OCI-LY7 (cell line): ENCODE measurements at regions not wholly inside any gene's neighbourhood (a gene's known extent, or its start where the extent isn't known, plus 50 kb on each side); places are given as distances from the start of the nearest gene placed in this dataset.

ENCODE experiments used
- BruUV-seq: library from RNA; stranded (reverse); fragments of 400-500 nt; replicated peaks from 2 replicates; lab custom pipeline; 2021; lab: Mats Ljungman, UMichigan
- CTCF ChIA-PET: fragments of 300-600 bp; sonication (Branson Sonifier 250); formaldehyde crosslinking; loops from one replicate; lab custom pipeline; 2022; ENCODE audit warnings: antibody characterized with exemption; ENCODE audit not compliant: unreplicated experiment; lab: Charles Lee
- POLR2A ChIA-PET: fragments of 300-600 bp; sonication (Branson Sonifier 250); formaldehyde crosslinking; loops from one replicate; lab custom pipeline; 2022; ENCODE audit warnings: antibody characterized with exemption; lab: Charles Lee
- DNase-seq: peaks from one replicate; pipeline ENCODE4 v3.0.0-alpha.2; 2015; ENCODE audit warnings: low spot score
- H2AFZ ChIP-seq: fragments of 200-600 bp; sonication (generic), shearing (Covaris generic); 2 replicates; pipeline ENCODE4 v1.6.1; 2014; ENCODE audit warnings: mild to moderate bottlenecking, antibody characterized with exemption, low read length, moderate library complexity
- H3K27ac ChIP-seq: fragments of 200-600 bp; sonication (generic); 2 replicates; pipeline ENCODE4 v1.5.1; 2014; ENCODE audit warnings: mixed run types, low read depth, mild to moderate bottlenecking, moderate library complexity, low read length, inconsistent platforms; ENCODE audit not compliant: poor library complexity, severe bottlenecking
- H3K36me3 ChIP-seq: fragments of 200-600 bp; sonication (generic); 2 replicates; pipeline ENCODE4 v1.6.1; 2014; ENCODE audit warnings: mild to moderate bottlenecking, antibody characterized with exemption, low read length, moderate library complexity, mixed read lengths; ENCODE audit not compliant: insufficient read depth
- H3K4me1 ChIP-seq: fragments of 200-600 bp; sonication (generic); 2 replicates; pipeline ENCODE4 v1.5.1; 2014; ENCODE audit warnings: mild to moderate bottlenecking, low read length; ENCODE audit not compliant: insufficient read depth, poor library complexity, severe bottlenecking
- H3K4me2 ChIP-seq: fragments of 200-600 bp; sonication (generic); 2 replicates; pipeline ENCODE4 v1.6.1; 2014; ENCODE audit warnings: mild to moderate bottlenecking, low read length
- H3K4me3 ChIP-seq: fragments of 200-600 bp; sonication (generic); 2 replicates; pipeline ENCODE4 v1.5.1; 2014; ENCODE audit warnings: mild to moderate bottlenecking, low read depth, low read length; ENCODE audit not compliant: poor library complexity, severe bottlenecking
- H3K79me2 ChIP-seq: fragments of 200-600 bp; sonication (generic); 2 replicates; pipeline ENCODE4 v1.6.1; 2016; ENCODE audit warnings: low read depth, mild to moderate bottlenecking, low read length, moderate library complexity, mixed read lengths; ENCODE audit not compliant: insufficient read depth
- H3K9me2 ChIP-seq: fragments of 200-600 bp; sonication (generic); 2 replicates; pipeline ENCODE4 v1.6.1; 2016; ENCODE audit warnings: mild to moderate bottlenecking, low read length, mixed read lengths; ENCODE audit not compliant: insufficient read depth
- H3K9me3 ChIP-seq: fragments of 200-600 bp; sonication (generic); 2 replicates; pipeline ENCODE4 v1.6.1; 2014; ENCODE audit warnings: mild to moderate bottlenecking, mixed run types, low read length, mixed read lengths
- H4K20me1 ChIP-seq: fragments of 200-600 bp; sonication (generic); 2 replicates; pipeline ENCODE4 v1.6.1; 2014; ENCODE audit warnings: mild to moderate bottlenecking, antibody characterized with exemption, low read length, moderate library complexity, mixed read lengths; ENCODE audit not compliant: insufficient read depth
- EZH2phosphoT487 ChIP-seq: fragments of 200-600 bp; sonication (generic); IDR thresholded peaks from 2 replicates; pipeline ENCODE4 v1.6.1; 2018; ENCODE audit warnings: low read depth, borderline replicate concordance, mild to moderate bottlenecking, mixed run types, antibody characterized with exemption, low read length, moderate library complexity, mixed read lengths
- intact Hi-C: fragments of 100-400 bp; cut with micrococcal nuclease; formaldehyde crosslinking; loops from one replicate; pipeline ENCODE4 v1.10.0; 2022; ENCODE audit not compliant: unreplicated experiment
- TF ChIP-seq, protein P1 (sequence below): fragments of 200-600 bp; sonication (generic); conservative IDR thresholded peaks from 2 replicates; pipeline ENCODE4 v1.5.1; 2014; ENCODE audit warnings: mild to moderate bottlenecking, antibody characterized with exemption, low read length, moderate library complexity, mixed read lengths

DNA sequence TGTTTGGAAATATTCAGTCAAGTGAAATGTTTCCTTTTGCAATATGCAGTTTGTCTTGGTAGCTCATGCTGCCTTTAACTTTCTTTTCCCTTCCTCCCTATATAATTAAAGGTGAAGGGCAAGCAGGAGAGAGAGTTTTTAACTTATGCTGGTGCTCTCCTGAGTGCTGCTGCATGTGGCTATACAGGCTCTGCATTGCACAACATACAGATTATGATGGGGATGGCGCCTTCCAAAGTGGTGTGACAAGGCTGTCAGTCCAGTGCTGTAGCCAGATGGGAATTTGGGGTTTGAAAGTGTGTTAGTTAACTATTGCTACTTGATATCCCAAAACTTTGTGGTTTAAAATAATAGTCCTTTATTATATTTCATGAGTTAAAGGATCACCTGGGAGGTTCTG, 199.0 kb downstream of the ATP23 start:
- no peak overlapping the region for H3K27ac ChIP-seq
- H3K4me1 ChIP-seq = no peaks in the 10 kb centered on the region
- DNase-seq = no peak
- H3K9me3 ChIP-seq = no peaks in the 10 kb centered on the region
- H3K9me2 ChIP-seq = no peaks in the 10 kb centered on the region
- H3K4me3 ChIP-seq = no peak overlapping the region
- CTCF ChIA-PET = no interaction called here
- no TSS peak for BruUV-seq
- TF ChIP-seq, protein P1, sequence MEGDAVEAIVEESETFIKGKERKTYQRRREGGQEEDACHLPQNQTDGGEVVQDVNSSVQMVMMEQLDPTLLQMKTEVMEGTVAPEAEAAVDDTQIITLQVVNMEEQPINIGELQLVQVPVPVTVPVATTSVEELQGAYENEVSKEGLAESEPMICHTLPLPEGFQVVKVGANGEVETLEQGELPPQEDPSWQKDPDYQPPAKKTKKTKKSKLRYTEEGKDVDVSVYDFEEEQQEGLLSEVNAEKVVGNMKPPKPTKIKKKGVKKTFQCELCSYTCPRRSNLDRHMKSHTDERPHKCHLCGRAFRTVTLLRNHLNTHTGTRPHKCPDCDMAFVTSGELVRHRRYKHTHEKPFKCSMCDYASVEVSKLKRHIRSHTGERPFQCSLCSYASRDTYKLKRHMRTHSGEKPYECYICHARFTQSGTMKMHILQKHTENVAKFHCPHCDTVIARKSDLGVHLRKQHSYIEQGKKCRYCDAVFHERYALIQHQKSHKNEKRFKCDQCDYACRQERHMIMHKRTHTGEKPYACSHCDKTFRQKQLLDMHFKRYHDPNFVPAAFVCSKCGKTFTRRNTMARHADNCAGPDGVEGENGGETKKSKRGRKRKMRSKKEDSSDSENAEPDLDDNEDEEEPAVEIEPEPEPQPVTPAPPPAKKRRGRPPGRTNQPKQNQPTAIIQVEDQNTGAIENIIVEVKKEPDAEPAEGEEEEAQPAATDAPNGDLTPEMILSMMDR = no peak
- no peak for TF ChIP-seq EZH2phosphoT487
- intact Hi-C loops = no loop called here
- no peaks in the 10 kb centered on the region for H3K79me2 ChIP-seq
- no peaks in the 10 kb centered on the region for H3K36me3 ChIP-seq
- H4K20me1 ChIP-seq = no peaks in the 10 kb centered on the region
- no peak overlapping the region for H3K4me2 ChIP-seq
- no peak overlapping the region for H2AFZ ChIP-seq
- POLR2A ChIA-PET = no interaction called here

DNA sequence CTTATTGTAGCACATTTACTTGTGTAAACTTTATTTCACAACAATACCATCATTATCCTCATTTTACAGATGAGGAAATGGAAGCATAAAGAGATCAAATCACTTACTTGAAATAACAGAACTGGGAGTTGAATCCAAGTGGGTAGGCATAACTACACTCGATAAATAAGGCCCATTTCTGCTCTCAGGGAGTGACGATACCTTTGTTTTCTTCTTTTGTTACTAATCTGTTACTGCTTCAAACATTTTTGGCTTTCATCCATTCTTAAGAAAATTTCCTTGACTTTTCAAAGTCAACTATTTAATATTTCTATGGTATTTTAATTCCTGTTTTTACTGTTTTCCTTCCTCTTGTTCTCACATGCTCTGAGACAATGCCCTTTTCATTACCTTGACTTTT, 201.6 kb downstream of the ATP23 start:
- no peaks in the 10 kb centered on the region for H3K9me3 ChIP-seq
- TF ChIP-seq, protein P1 = no peak
- TF ChIP-seq EZH2phosphoT487 = no peak
- no peaks in the 10 kb centered on the region for H3K9me2 ChIP-seq
- DNase-seq = no peak
- no peaks in the 10 kb centered on the region for H4K20me1 ChIP-seq
- no peak overlapping the region for H3K4me2 ChIP-seq
- no peak overlapping the region for H2AFZ ChIP-seq
- H3K27ac ChIP-seq = no peak overlapping the region
- ChIA-PET CTCF (no interaction called here), POLR2A (interaction anchor here (0.6 kb wide), 1 partner anchor 10 kb away, joined by 3 read pairs; no protein-coding TSS in a partner anchor)
- no TSS peak for BruUV-seq
- H3K36me3 ChIP-seq = no peaks in the 10 kb centered on the region
- no peaks in the 10 kb centered on the region for H3K79me2 ChIP-seq
- intact Hi-C loops = no loop called here
- H3K4me1 ChIP-seq = no peaks in the 10 kb centered on the region
- H3K4me3 ChIP-seq = no peak overlapping the region

DNA sequence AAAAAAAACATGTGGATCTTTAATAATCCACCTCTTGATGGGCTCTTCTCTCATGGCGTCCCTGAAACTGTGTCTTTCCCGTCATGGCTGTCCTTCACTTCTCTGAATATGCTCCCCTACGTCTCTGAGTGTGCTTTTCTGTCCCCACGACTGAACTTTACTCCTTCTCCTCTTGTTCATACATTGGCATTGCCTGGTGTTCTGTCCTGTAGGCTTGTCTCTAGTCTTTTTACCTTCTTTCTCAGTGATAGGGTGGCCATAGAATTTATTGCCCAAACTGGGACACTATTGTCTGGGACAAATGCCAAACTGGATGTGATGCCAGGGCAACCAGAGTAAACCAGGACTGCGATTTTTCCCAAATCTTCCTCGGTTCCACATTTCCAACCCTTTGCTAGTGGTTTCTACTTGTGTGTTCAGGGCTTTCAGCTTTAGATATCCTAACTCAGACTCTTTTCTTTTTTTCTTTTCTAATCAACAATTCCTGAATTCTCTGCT, 202.2 kb downstream of the ATP23 start:
- no peak overlapping the region for H3K27ac ChIP-seq
- no peaks in the 10 kb centered on the region for H3K9me2 ChIP-seq
- H3K36me3 ChIP-seq = no peaks in the 10 kb centered on the region
- no peak for TF ChIP-seq EZH2phosphoT487
- TF ChIP-seq, protein P1 = no peak
- no peaks in the 10 kb centered on the region for H3K4me1 ChIP-seq
- H3K79me2 ChIP-seq = no peaks in the 10 kb centered on the region
- no peaks in the 10 kb centered on the region for H3K9me3 ChIP-seq
- H3K4me3 ChIP-seq = no peak overlapping the region
- POLR2A ChIA-PET = interaction anchor here (0.6 kb wide), 1 partner anchor 94 kb away, joined by 3 read pairs; no protein-coding TSS in a partner anchor
- intact Hi-C loops = no loop called here
- BruUV-seq = no TSS peak
- no peaks in the 10 kb centered on the region for H4K20me1 ChIP-seq
- CTCF ChIA-PET = no interaction called here
- DNase-seq = no peak
- no peak overlapping the region for H3K4me2 ChIP-seq
- no peak overlapping the region for H2AFZ ChIP-seq
